PC-3 (cell line): ENCODE measurements at regions not wholly inside any gene's neighbourhood (a gene's known extent, or its start where the extent isn't known, plus 50 kb on each side); places are given as distances from the start of the nearest gene placed in this dataset.

Experiments
- CTCF ChIP-seq: fragments of 300-600 bp; sonication (generic); conservative IDR thresholded peaks from 2 replicates; pipeline ENCODE4 v1.5.1; 2017; ENCODE audit warnings: antibody characterized with exemption, low read depth, mild to moderate bottlenecking, low read length
- EZH2phosphoT487 ChIP-seq: fragments of 300-600 bp; sonication (generic); IDR thresholded peaks from 2 replicates; pipeline ENCODE4 v1.6.1; 2018; ENCODE audit warnings: mild to moderate bottlenecking, antibody characterized with exemption, low read length, borderline replicate concordance

GRCh38 chr6:14511061-14511586 lies 393.6 kb downstream of the CD83 start:
- TF ChIP-seq CTCF (no peak), EZH2phosphoT487 (no peak)
